ENCODE measurements at regions not wholly inside any gene's neighbourhood (a gene's known extent, or its start where the extent isn't known, plus 50 kb on each side); places are given as distances from the start of the nearest gene placed in this dataset.

DNA sequence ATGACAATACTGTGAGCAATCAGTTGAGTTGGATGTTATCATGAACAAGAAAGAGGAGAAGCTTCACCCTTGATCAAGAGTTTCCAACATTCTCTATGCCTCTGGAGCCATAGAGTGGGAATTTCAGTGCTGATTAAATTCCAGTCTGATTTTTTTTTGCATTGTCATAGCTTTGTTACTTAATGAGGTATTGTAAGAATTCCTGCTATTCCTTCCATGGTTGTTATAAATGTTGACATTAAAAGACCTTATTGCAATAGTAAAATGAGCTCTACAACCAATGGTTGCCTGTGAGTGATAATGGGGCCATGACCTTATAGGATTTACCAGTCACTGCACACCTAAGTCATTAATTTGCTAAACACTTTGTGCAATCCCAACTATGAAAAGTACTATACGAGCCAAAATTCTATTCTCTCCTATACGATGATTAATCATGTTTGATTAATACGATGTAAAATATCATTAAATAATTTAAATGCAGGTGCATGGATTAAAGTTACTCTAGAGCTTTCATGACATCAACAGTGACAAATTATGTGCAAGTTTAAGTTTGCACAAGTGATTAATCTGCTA is 353.2 kb upstream of the KLF6 start:
- Histone ChIP-seq H3K27me3 (no peaks in the 10 kb centered on the region), H3K36me3 (no peaks in the 10 kb centered on the region), H3K9me3 (peaks cover 0 to 24% of the 10 kb centered on the region in 2 donors), H3K27ac (no peak overlapping the region), H3K4me3 (no peak overlapping the region), H3K4me1 (no peaks in the 10 kb centered on the region)
- intact Hi-C loops (cut with DNase I), result no loop called here
- ATAC-seq (no peak), DNase-seq (no peak)
- TF ChIP-seq, protein P1, sequence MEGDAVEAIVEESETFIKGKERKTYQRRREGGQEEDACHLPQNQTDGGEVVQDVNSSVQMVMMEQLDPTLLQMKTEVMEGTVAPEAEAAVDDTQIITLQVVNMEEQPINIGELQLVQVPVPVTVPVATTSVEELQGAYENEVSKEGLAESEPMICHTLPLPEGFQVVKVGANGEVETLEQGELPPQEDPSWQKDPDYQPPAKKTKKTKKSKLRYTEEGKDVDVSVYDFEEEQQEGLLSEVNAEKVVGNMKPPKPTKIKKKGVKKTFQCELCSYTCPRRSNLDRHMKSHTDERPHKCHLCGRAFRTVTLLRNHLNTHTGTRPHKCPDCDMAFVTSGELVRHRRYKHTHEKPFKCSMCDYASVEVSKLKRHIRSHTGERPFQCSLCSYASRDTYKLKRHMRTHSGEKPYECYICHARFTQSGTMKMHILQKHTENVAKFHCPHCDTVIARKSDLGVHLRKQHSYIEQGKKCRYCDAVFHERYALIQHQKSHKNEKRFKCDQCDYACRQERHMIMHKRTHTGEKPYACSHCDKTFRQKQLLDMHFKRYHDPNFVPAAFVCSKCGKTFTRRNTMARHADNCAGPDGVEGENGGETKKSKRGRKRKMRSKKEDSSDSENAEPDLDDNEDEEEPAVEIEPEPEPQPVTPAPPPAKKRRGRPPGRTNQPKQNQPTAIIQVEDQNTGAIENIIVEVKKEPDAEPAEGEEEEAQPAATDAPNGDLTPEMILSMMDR (IDR thresholded peaks at IDR 0.05), result no peak

- Histone ChIP-seq H3K36me3 (no peaks in the 10 kb centered on the region), H3K4me1 (peaks cover 0 to 5% of the 10 kb centered on the region in 2 donors), H3K9me3 (peaks cover 0 to 24% of the 10 kb centered on the region in 2 donors), H3K4me3 (no peak overlapping the region), H3K27me3 (no peaks in the 10 kb centered on the region), H3K27ac (no peak overlapping the region)
- intact Hi-C loops (cut with DNase I), result no loop called here
- ATAC-seq (no peak), DNase-seq (no peak)
- TF ChIP-seq, protein P1 (IDR thresholded peaks at IDR 0.05), result no peak
Measured at GRCh38 chr10:4137299-4137698, 352.3 kb upstream of the KLF6 start.

GRCh38 chr10:4136121-4136520 is 351.1 kb upstream of the KLF6 start:
- ATAC-seq (no peak), DNase-seq (no peak)
- H3K27ac ChIP-seq, result no peak overlapping the region

GRCh38 chr10:4132216-4132556 is 347.2 kb upstream of the KLF6 start:
- H3K27me3 ChIP-seq, result no peaks in the 10 kb centered on the region
- intact Hi-C loops (cut with DNase I), result no loop called here
- peaks cover 5 to 51% of the 10 kb centered on the region in 2 donors for H3K4me1 ChIP-seq
- DNase-seq, result no peak
- H3K27ac ChIP-seq, result peak overlapping the region; percentile 72 to 90
- H3K36me3 ChIP-seq, result no peaks in the 10 kb centered on the region
- TF ChIP-seq, protein P1 (IDR thresholded peaks at IDR 0.05), result no peak
- H3K4me3 ChIP-seq, result no peak overlapping the region
- no peaks in the 10 kb centered on the region for H3K9me3 ChIP-seq
- no peak for ATAC-seq

More at GRCh38 chr10:4136121-4136520, 351.1 kb upstream of the KLF6 start:
- H3K27me3 ChIP-seq, result no peaks in the 10 kb centered on the region
- TF ChIP-seq, protein P1 (IDR thresholded peaks at IDR 0.05), result no peak
- intact Hi-C loops (cut with DNase I), result no loop called here
- H3K9me3 ChIP-seq, result peaks cover 0 to 17% of the 10 kb centered on the region in 2 donors
- H3K36me3 ChIP-seq, result no peaks in the 10 kb centered on the region
- peaks cover 0 to 13% of the 10 kb centered on the region in 2 donors for H3K4me1 ChIP-seq
- no peak overlapping the region for H3K4me3 ChIP-seq

DNA sequence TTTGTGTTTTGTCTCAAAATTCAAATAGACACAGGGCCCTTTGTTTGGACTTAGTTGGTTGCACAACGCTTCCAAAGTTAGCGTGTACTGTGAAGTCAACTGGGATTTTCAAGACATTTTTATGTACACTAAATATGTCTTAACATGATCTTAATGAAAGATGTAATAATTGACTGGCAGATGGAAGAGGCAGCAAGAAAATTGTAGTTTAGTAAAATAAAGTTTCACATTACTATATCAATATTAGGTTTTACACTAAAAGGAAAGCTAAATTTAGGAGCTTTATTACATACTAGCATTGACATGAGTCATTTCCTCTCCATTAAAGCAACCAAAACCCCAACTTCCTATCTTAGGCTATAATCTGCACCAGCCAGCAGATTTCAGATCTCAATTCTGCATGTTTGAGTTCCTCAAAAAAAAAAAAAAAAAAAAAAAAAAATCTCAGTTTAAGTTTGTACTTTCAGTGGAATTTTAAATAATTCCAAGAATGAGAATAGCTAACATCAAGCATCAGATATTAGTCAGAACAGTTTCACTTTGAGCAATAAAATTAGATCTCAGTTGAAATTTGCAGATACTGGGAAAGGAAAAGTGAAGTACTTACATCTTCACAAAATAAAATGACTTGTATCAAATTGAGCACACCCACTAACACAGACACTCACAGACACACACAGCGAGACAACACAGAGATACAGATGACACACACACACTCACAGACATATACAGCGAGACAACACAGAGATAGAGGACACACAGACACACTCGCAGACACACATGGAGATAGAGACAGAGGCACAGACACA is 346.6 kb upstream of the KLF6 start:
- TF ChIP-seq, protein P1 (IDR thresholded peaks at IDR 0.05), result no peak
- intact Hi-C loops (cut with DNase I), result no loop called here
- H3K27ac ChIP-seq, result peak overlapping the region; percentile 72 to 90
- DNase-seq, result no peak
- no peaks in the 10 kb centered on the region for H3K27me3 ChIP-seq
- no peaks in the 10 kb centered on the region for H3K9me3 ChIP-seq
- H3K36me3 ChIP-seq, result no peaks in the 10 kb centered on the region
- peak; percentile 85 for ATAC-seq
- no peak overlapping the region for H3K4me3 ChIP-seq
- H3K4me1 ChIP-seq, result peaks cover 5 to 51% of the 10 kb centered on the region in 2 donors

All from left lung (tissue), 4 donors.